Hypothalamus (tissue), 51 donors: ENCODE measurements at regions not wholly inside any gene's neighbourhood (a gene's known extent, or its start where the extent isn't known, plus 50 kb on each side); places are given as distances from the start of the nearest gene placed in this dataset.
"Not testable (repeated sequence)": the region's sequence is repeated elsewhere in the genome, so short reads cannot be mapped to it uniquely, and the experiment has no call there.

Experiments used
- DNase-seq, 51 donors: peaks; one replicate each; lab custom pipeline; 2025; lab: John Stamatoyannopoulos, UW

GRCh38 chr6:114718716-114719270 lies 376.0 kb upstream of the HS3ST5 start:
- DNase-seq, result no peak

- DNase-seq, result no peak
Observed at GRCh38 chr6:114718186-114718585, 375.4 kb upstream of the HS3ST5 start.

- DNase-seq, result no peak
Observed at GRCh38 chr6:114714836-114715507, 372.1 kb upstream of the HS3ST5 start.

- no peak for DNase-seq
Observed at GRCh38 chr6:114713690-114714089, 370.9 kb upstream of the HS3ST5 start.

- no peak for DNase-seq
Observed at GRCh38 chr6:114712129-114712662, 369.4 kb upstream of the HS3ST5 start.

GRCh38 chr6:114707081-114707620 lies 364.3 kb upstream of the HS3ST5 start:
- DNase-seq, result no peak

GRCh38 chr6:114690625-114691024 lies 347.8 kb upstream of the HS3ST5 start:
- DNase-seq, result no peak

- DNase-seq, result no peak
Observed at GRCh38 chr6:114659513-114659912, 316.7 kb upstream of the HS3ST5 start.

GRCh38 chr6:114651611-114652010 lies 308.8 kb upstream of the HS3ST5 start:
- no peak for DNase-seq

GRCh38 chr6:114650891-114651290 lies 308.1 kb upstream of the HS3ST5 start:
- DNase-seq, result no peak

- DNase-seq, result no peak
Observed at GRCh38 chr6:114649298-114649697, 306.5 kb upstream of the HS3ST5 start.

GRCh38 chr6:114648847-114649246 lies 306.0 kb upstream of the HS3ST5 start:
- DNase-seq, result no peak

- DNase-seq, result no peak
Observed at GRCh38 chr6:114638341-114638740, 295.5 kb upstream of the HS3ST5 start.

GRCh38 chr6:114634016-114634415 lies 291.2 kb upstream of the HS3ST5 start:
- DNase-seq, result no peak

GRCh38 chr6:114626226-114626625 lies 283.4 kb upstream of the HS3ST5 start:
- not testable (repeated sequence) for DNase-seq

GRCh38 chr6:114619621-114620200 lies 276.9 kb upstream of the HS3ST5 start:
- no peak for DNase-seq

- DNase-seq, result no peak
Observed at GRCh38 chr6:114611696-114612095, 268.9 kb upstream of the HS3ST5 start.

- DNase-seq, result no peak
Observed at GRCh38 chr6:114608091-114608490, 265.3 kb upstream of the HS3ST5 start.

GRCh38 chr6:114605656-114606055 lies 262.8 kb upstream of the HS3ST5 start:
- no peak for DNase-seq

GRCh38 chr6:114600381-114600780 lies 257.6 kb upstream of the HS3ST5 start:
- DNase-seq, result no peak

- no peak for DNase-seq
Observed at GRCh38 chr6:114595591-114595990, 252.8 kb upstream of the HS3ST5 start.

GRCh38 chr6:114595186-114595585 lies 252.4 kb upstream of the HS3ST5 start:
- DNase-seq, result no peak
